ENCODE measurements at regions not wholly inside any gene's neighbourhood (a gene's known extent, or its start where the extent isn't known, plus 50 kb on each side); places are given as distances from the start of the nearest gene placed in this dataset.

DNA sequence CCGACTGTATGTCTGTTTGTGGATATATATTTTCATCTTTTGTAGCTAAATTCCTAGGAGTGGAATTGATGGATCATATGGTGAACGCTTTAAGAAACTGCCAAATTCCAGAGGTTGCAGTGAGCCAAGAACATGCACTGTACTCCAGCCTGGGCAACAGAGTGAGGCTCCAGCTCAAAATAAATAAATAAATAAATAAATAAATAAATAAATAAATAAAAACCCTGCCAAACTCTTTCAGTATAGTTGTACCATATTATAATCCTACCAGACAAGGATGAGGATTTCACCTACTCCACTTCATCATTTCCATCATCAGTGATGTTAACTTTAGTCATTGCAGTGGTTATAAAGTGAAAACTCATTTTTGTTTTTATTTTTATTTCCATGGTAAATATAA lies 325.1 kb upstream of the ANXA10 start:
- TF ChIP-seq CTCF (IDR thresholded peaks at IDR 0.05), result no peak
- TF ChIP-seq POLR2A (IDR thresholded peaks at IDR 0.05), result no peak

Measured in thyroid gland (tissue), 4 donors.